PC-3 (cell line): ENCODE measurements at regions not wholly inside any gene's neighbourhood (a gene's known extent, or its start where the extent isn't known, plus 50 kb on each side); places are given as distances from the start of the nearest gene placed in this dataset.

Source experiments
- EZH2 ChIP-seq: fragments of 300-600 bp; sonication (generic); IDR thresholded peaks from one replicate; pipeline ENCODE4 v1.6.1; 2017; ENCODE audit warnings: antibody characterized with exemption, mild to moderate bottlenecking, low read length; ENCODE audit not compliant: unreplicated experiment
- EZH2phosphoT487 ChIP-seq: fragments of 300-600 bp; sonication (generic); IDR thresholded peaks from 2 replicates; pipeline ENCODE4 v1.6.1; 2018; ENCODE audit warnings: mild to moderate bottlenecking, antibody characterized with exemption, low read length, borderline replicate concordance
- TF ChIP-seq, protein P1 (sequence below): fragments of 300-600 bp; sonication (generic); conservative IDR thresholded peaks from 2 replicates; pipeline ENCODE4 v1.5.1; 2017; ENCODE audit warnings: antibody characterized with exemption, low read depth, mild to moderate bottlenecking, low read length

DNA sequence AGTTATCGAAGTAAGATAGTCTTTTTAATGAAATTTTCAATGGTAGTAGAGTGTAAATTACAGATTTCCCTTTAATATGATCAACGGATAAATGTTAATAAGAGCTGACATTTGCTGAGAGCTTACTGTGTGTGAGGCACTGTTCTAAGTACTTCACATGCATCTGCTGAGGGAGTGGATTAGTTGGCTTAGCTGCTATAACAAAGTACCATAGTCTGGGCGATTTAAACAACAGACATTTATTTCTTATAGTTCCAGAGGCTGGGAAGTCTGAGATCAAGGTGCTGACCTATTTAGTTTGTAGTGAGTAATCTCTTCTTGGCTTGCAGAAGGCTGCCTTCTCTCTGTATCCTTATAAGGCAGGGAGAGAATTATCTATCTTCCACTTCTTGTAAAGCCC, 174.3 kb downstream of the CEP135 start:
- TF ChIP-seq, protein P1, sequence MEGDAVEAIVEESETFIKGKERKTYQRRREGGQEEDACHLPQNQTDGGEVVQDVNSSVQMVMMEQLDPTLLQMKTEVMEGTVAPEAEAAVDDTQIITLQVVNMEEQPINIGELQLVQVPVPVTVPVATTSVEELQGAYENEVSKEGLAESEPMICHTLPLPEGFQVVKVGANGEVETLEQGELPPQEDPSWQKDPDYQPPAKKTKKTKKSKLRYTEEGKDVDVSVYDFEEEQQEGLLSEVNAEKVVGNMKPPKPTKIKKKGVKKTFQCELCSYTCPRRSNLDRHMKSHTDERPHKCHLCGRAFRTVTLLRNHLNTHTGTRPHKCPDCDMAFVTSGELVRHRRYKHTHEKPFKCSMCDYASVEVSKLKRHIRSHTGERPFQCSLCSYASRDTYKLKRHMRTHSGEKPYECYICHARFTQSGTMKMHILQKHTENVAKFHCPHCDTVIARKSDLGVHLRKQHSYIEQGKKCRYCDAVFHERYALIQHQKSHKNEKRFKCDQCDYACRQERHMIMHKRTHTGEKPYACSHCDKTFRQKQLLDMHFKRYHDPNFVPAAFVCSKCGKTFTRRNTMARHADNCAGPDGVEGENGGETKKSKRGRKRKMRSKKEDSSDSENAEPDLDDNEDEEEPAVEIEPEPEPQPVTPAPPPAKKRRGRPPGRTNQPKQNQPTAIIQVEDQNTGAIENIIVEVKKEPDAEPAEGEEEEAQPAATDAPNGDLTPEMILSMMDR = no peak
- TF ChIP-seq EZH2phosphoT487 (no peak), EZH2 (no peak)
